ENCODE measurements at regions not wholly inside any gene's neighbourhood (a gene's known extent, or its start where the extent isn't known, plus 50 kb on each side); places are given as distances from the start of the nearest gene placed in this dataset.

DNA sequence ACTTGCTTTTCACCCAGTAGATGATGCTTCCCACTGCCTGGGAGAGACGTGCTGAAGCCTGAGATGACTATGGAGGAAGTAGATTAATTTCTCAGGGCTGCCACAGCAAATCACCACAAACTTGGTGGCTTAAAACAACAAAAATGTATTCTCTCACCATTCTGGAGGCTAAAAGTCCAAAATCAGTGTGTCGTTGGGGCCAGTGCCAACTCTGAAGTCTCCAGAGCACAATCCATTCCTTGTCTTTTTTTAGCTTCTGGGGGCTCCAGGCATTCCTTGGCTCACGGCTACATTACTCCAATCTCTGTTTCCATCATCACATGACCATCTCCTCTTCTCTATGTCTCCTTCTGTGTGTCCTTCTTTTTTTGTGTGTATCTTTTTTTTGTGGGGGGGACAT, 105.8 kb upstream of the C1QTNF7 start (continued):
- TF ChIP-seq, protein P1, sequence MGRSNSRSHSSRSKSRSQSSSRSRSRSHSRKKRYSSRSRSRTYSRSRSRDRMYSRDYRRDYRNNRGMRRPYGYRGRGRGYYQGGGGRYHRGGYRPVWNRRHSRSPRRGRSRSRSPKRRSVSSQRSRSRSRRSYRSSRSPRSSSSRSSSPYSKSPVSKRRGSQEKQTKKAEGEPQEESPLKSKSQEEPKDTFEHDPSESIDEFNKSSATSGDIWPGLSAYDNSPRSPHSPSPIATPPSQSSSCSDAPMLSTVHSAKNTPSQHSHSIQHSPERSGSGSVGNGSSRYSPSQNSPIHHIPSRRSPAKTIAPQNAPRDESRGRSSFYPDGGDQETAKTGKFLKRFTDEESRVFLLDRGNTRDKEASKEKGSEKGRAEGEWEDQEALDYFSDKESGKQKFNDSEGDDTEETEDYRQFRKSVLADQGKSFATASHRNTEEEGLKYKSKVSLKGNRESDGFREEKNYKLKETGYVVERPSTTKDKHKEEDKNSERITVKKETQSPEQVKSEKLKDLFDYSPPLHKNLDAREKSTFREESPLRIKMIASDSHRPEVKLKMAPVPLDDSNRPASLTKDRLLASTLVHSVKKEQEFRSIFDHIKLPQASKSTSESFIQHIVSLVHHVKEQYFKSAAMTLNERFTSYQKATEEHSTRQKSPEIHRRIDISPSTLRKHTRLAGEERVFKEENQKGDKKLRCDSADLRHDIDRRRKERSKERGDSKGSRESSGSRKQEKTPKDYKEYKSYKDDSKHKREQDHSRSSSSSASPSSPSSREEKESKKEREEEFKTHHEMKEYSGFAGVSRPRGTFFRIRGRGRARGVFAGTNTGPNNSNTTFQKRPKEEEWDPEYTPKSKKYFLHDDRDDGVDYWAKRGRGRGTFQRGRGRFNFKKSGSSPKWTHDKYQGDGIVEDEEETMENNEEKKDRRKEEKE (IDR thresholded peaks at IDR 0.05): no peak
- no peak for TF ChIP-seq POU2F2 (IDR thresholded peaks at IDR 0.05; ENCODE audit: borderline replicate concordance, low read depth, low read length)

DNA sequence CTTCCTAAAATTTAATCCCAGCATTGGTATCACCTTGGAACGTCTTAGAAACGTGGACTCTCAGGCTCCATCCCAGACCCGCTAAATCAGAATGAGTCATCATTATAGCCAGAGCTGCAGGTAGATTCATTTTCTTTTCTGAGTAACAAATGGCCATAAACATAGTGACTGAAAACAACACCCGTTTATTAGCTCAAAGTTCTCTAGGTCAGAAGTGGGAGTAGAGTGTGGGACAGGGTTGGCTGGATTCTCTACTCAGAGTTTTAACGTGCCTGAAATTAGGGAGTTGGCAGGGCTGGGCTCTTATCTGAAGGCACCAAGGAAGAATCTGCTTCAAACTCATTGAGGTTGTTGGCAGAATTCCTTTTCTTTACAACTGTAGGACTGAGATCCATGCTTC, 101.8 kb upstream of the C1QTNF7 start:
- ChIA-PET POLR2A (no interaction called here), CTCF (no interaction called here), RAD21 (ENCODE audit: unreplicated experiment) (no interaction called here), SMC1A (ENCODE audit: uncharacterized antibody, unreplicated experiment) (interaction anchor here (0.6 kb wide), 1 partner anchor 288 kb away, joined by 3 read pairs; no protein-coding TSS in a partner anchor)
- no peak for TF ChIP-seq FOXK2 (IDR thresholded peaks at IDR 0.05)
- H3K4me3 ChIP-seq: no peak overlapping the region
- DNase-seq (ENCODE audit: low read depth, low spot score): no peak
- ATAC-seq: no peak
- intact Hi-C loops (cut with micrococcal nuclease; ENCODE audit: unreplicated experiment) (no loop called here), in situ Hi-C loops (cut with MboI) (no loop called here)
- FAIRE-seq: no peak
- no peak overlapping the region for H3K27ac ChIP-seq (ENCODE audit: control insufficient read depth, insufficient read depth)
- H3K36me3 ChIP-seq (ENCODE audit: control insufficient read depth in 2 of 2, insufficient read depth in 2 of 2, low read length in 1 of 2): no peaks in the 10 kb centered on the region
- no peaks in the 10 kb centered on the region for H3K4me1 ChIP-seq (ENCODE audit: control insufficient read depth, insufficient read depth, low read length)
- 36% methylated on average over 5 of the region's 5 CpGs for WGBS (ENCODE audit: insufficient coverage, insufficient replicate concordance, low lambda C conversion rate, missing lambda C conversion rate)
- H3K4me2 ChIP-seq (ENCODE audit: control insufficient read depth, insufficient read depth): no peak overlapping the region
- no peak overlapping the region for H2AFZ ChIP-seq (ENCODE audit: control insufficient read depth, low read depth, low read length)
- no peaks in the 10 kb centered on the region for H3K27me3 ChIP-seq (replicated peaks in 1 of 2; ENCODE audit: control insufficient read depth in 2 of 2, insufficient read depth in 2 of 2, low read length in 1 of 2)
- no peaks in the 10 kb centered on the region for H4K20me1 ChIP-seq (ENCODE audit: control insufficient read depth, insufficient read depth)
- BruUV-seq (replicated peaks): no TSS peak
- H3K9ac ChIP-seq (ENCODE audit: control insufficient read depth, insufficient read depth, low read length): no peak overlapping the region
- H3K79me2 ChIP-seq (ENCODE audit: control insufficient read depth, insufficient read depth, low read length): no peaks in the 10 kb centered on the region
- H3K9me3 ChIP-seq (replicated peaks; ENCODE audit: control insufficient read depth, insufficient read depth, low read length): no peaks in the 10 kb centered on the region
